HCT116 (cell line): ENCODE measurements at regions not wholly inside any gene's neighbourhood (a gene's known extent, or its start where the extent isn't known, plus 50 kb on each side); places are given as distances from the start of the nearest gene placed in this dataset.

Experiments used
- ATAC-seq: fragments of 200-7000 bp; cut with Tn5 transposase; 2 replicates; pipeline ENCODE4 v1.9.1; 2020; ENCODE audit warnings: mild to moderate bottlenecking, moderate library complexity
- BruUV-seq: library from RNA; stranded (reverse); fragments of 400-500 nt; replicated peaks from 2 replicates; lab custom pipeline; 2021; lab: Mats Ljungman, UMichigan
- CTCF ChIA-PET: fragments of 300-600 bp; sonication (Branson Sonifier 250); formaldehyde crosslinking; loops from one replicate; lab custom pipeline; 2021; ENCODE audit warnings: antibody characterized with exemption; lab: Charles Lee
- POLR2A ChIA-PET: fragments of 300-600, 350-600 bp; sonication (Branson Sonifier 250); formaldehyde crosslinking; loops from one replicate; lab custom pipeline; 2021; ENCODE audit warnings: antibody characterized with exemption; lab: Charles Lee
- RAD21 ChIA-PET, 2 experiments: fragments of 300-600 bp; sonication (Branson Sonifier 250); formaldehyde crosslinking; loops; one replicate each; lab custom pipeline; 2023; ENCODE audit warnings: low total read pairs in 2 of 2; ENCODE audit not compliant: uncharacterized antibody in 2 of 2, unreplicated experiment in 2 of 2, low non-redundant PET in 1 of 2; lab: Charles Lee
- DNase-seq: peaks from one replicate; pipeline ENCODE4 v3.0.0-alpha.2; 2010; ENCODE audit warnings: low read depth, low spot score
- H2AFZ ChIP-seq: fragments of 200-600 bp; shearing (Covaris generic), sonication (generic); 2 replicates; pipeline ENCODE4 v1.6.1; 2017; ENCODE audit warnings: low read depth, mixed run types, mixed read lengths, antibody characterized with exemption, low read length; ENCODE audit not compliant: poor library complexity, severe bottlenecking
- H3K27ac ChIP-seq: 2 replicates; pipeline ENCODE4 v1.5.1; 2012; ENCODE audit warnings: low read depth, low read length
- H3K27me3 ChIP-seq: fragments of 200-600 bp; sonication (generic); 2 replicates; pipeline ENCODE4 v1.6.1; 2016; ENCODE audit warnings: mixed run types, low read length, mixed read lengths; ENCODE audit not compliant: insufficient read depth
- H3K36me3 ChIP-seq, 2 experiments: fragments of 200-500 bp in 1 of 2; fragments of 200-600 bp in 1 of 2; sonication (Bioruptor generic) in 1 of 2; sonication (generic) in 1 of 2; 2 replicates each; pipeline versions ENCODE4 v1.5.1 to v1.6.1; 2014 to 2016; ENCODE audit warnings: low read length in 2 of 2, inconsistent platforms in 1 of 2, mixed read lengths in 1 of 2, mixed run types in 1 of 2; ENCODE audit not compliant: insufficient read depth in 2 of 2, control insufficient read depth in 1 of 2
- H3K4me1 ChIP-seq, 2 experiments: fragments of 200-600 bp in 1 of 2; sonication (generic) in 1 of 2; 2 replicates each; pipeline versions ENCODE4 v1.5.1 to v1.6.1; 2012 to 2017; ENCODE audit warnings: low read length in 2 of 2, inconsistent platforms in 1 of 2, mild to moderate bottlenecking in 1 of 2, mixed read lengths in 1 of 2, mixed run types in 1 of 2, moderate library complexity in 1 of 2; ENCODE audit not compliant: insufficient read depth in 2 of 2, control insufficient read depth in 1 of 2
- H3K4me2 ChIP-seq: fragments of 200-600 bp; sonication (generic); 2 replicates; pipeline ENCODE4 v1.6.1; 2017; ENCODE audit warnings: mixed run types, low read length, mixed read lengths
- H3K4me3 ChIP-seq, 2 experiments: fragments of 200-600 bp in 1 of 2; sonication (generic) in 1 of 2; replicated peaks in 1 of 2; 2 replicates each; pipeline ENCODE4 v1.5.1; 2011 to 2016; ENCODE audit warnings: low read length in 2 of 2, control low read depth in 1 of 2, low read depth in 1 of 2, mild to moderate bottlenecking in 1 of 2, mixed read lengths in 1 of 2, mixed run types in 1 of 2
- H3K79me2 ChIP-seq: fragments of 200-600 bp; sonication (generic); 2 replicates; pipeline ENCODE4 v1.6.1; 2017; ENCODE audit warnings: mild to moderate bottlenecking, mixed run types, low read length, moderate library complexity, mixed read lengths; ENCODE audit not compliant: insufficient read depth
- H3K9ac ChIP-seq: fragments of 200-600 bp; sonication (generic); 2 replicates; pipeline ENCODE4 v1.6.1; 2016; ENCODE audit warnings: low read length, mixed read lengths
- H3K9me2 ChIP-seq: fragments of 200-600 bp; sonication (generic), shearing (Covaris generic); 2 replicates; pipeline ENCODE4 v1.6.1; 2017; ENCODE audit warnings: mixed run types, mild to moderate bottlenecking, moderate library complexity; ENCODE audit not compliant: insufficient read depth
- H3K9me3 ChIP-seq, 2 experiments: fragments of 200-500 bp in 1 of 2; fragments of 200-600 bp in 1 of 2; sonication (Bioruptor generic) in 1 of 2; sonication (generic) in 1 of 2; 2 replicates each; pipeline ENCODE4 v1.6.1; 2014 to 2017; ENCODE audit warnings: low read length in 2 of 2, mixed read lengths in 2 of 2, inconsistent platforms in 1 of 2, low read depth in 1 of 2, mild to moderate bottlenecking in 1 of 2, mixed run types in 1 of 2, moderate library complexity in 1 of 2; ENCODE audit not compliant: control insufficient read depth in 1 of 2, insufficient read depth in 1 of 2
- H4K20me1 ChIP-seq: fragments of 200-600 bp; sonication (generic), shearing (Covaris generic); 2 replicates; pipeline ENCODE4 v1.6.1; 2017; ENCODE audit warnings: mixed run types, mild to moderate bottlenecking, moderate library complexity; ENCODE audit not compliant: insufficient read depth
- ATF3 ChIP-seq: IDR thresholded peaks from 2 replicates; pipeline ENCODE4 v1.6.1; 2012
- CBX3 ChIP-seq: IDR thresholded peaks from 2 replicates; pipeline ENCODE4 v1.6.1; 2012; ENCODE audit warnings: low read depth
- CEBPB ChIP-seq: IDR thresholded peaks from 2 replicates; pipeline ENCODE4 v1.6.1; 2012; ENCODE audit warnings: low read depth
- CTCF ChIP-seq, 3 experiments: fragments of 200-600 bp in 1 of 3; sonication (generic) in 1 of 3; IDR thresholded peaks in 2 of 3; conservative IDR thresholded peaks in 1 of 3; 2 replicates each; pipeline ENCODE4 v1.5.1; 2012 to 2017; ENCODE audit warnings: low read depth in 2 of 3, low read length in 2 of 3, antibody characterized with exemption in 1 of 3, borderline replicate concordance in 1 of 3, control low read depth in 1 of 3, mild to moderate bottlenecking in 1 of 3, mixed read lengths in 1 of 3, mixed run types in 1 of 3, moderate library complexity in 1 of 3; ENCODE audit not compliant: insufficient read depth in 1 of 3
- EGR1 ChIP-seq: IDR thresholded peaks from 2 replicates; pipeline ENCODE4 v1.6.1; 2012; ENCODE audit warnings: low read depth
- ELF1 ChIP-seq: IDR thresholded peaks from 2 replicates; pipeline ENCODE4 v1.6.1; 2012; ENCODE audit warnings: low read depth, borderline replicate concordance
- EZH2 ChIP-seq: fragments of 200-600 bp; sonication (generic); IDR thresholded peaks from 2 replicates; pipeline ENCODE4 v1.6.1; 2017; ENCODE audit warnings: antibody characterized with exemption, mixed run types
- EZH2phosphoT487 ChIP-seq: fragments of 200-600 bp; IDR thresholded peaks from 2 replicates; pipeline ENCODE4 v1.6.1; 2018; ENCODE audit warnings: antibody characterized with exemption, borderline replicate concordance
- FOSL1 ChIP-seq: IDR thresholded peaks from 2 replicates; pipeline ENCODE4 v1.6.1; 2012; ENCODE audit warnings: low read depth
- POLR2A ChIP-seq: IDR thresholded peaks from 2 replicates; pipeline ENCODE4 v1.7.0; 2011; ENCODE audit warnings: borderline replicate concordance; ENCODE audit not compliant: insufficient read depth, insufficient read length; ENCODE audit errors: extremely low read depth
- POLR2AphosphoS5 ChIP-seq: IDR thresholded peaks from 2 replicates; pipeline ENCODE4 v1.6.1; 2011; ENCODE audit warnings: mild to moderate bottlenecking, low read depth, low read length, moderate library complexity
- REST ChIP-seq: IDR thresholded peaks from 2 replicates; pipeline ENCODE4 v1.6.1; 2012; ENCODE audit warnings: low read depth
- SIN3A ChIP-seq: IDR thresholded peaks from 2 replicates; pipeline ENCODE4 v1.6.1; 2012; ENCODE audit warnings: low read depth
- SP1 ChIP-seq: IDR thresholded peaks from 2 replicates; pipeline ENCODE4 v1.6.1; 2012; ENCODE audit warnings: low read depth
- SRF ChIP-seq: IDR thresholded peaks from 2 replicates; pipeline ENCODE4 v1.6.1; 2012; ENCODE audit warnings: low read depth
- TCF7L2 ChIP-seq: IDR thresholded peaks from 2 replicates; pipeline ENCODE4 v1.7.0; 2011; ENCODE audit warnings: borderline replicate concordance, inconsistent platforms; ENCODE audit not compliant: insufficient read depth, insufficient read length; ENCODE audit errors: extremely low read depth
- ZFX ChIP-seq: fragments of 450-650 bp; IDR thresholded peaks from 2 replicates; pipeline ENCODE4 v1.6.1; 2017
- ZNF274 ChIP-seq: fragments of 200-500 bp; sonication (Bioruptor generic); IDR thresholded peaks from 2 replicates; pipeline ENCODE4 v1.6.1; 2014; ENCODE audit warnings: mild to moderate bottlenecking, low read depth, low read length, inconsistent platforms
- intact Hi-C: fragments of 100-400 bp; cut with micrococcal nuclease; formaldehyde crosslinking; loops from 2 replicates; pipeline ENCODE4 v1.10.0; 2022

GRCh38 chr18:78673516-78674321 is 305.9 kb upstream of the SALL3 start (continued):
- TF ChIP-seq REST = no peak
- TF ChIP-seq EZH2phosphoT487 = no peak
- no peak for TF ChIP-seq ZNF274
- TF ChIP-seq EGR1 = no peak
- no peak for TF ChIP-seq ZFX
- no peak for TF ChIP-seq FOSL1
- TF ChIP-seq, all 23 proteins: peak for 0

GRCh38 chr18:78675231-78675630 is 304.4 kb upstream of the SALL3 start:
- H3K9ac ChIP-seq = no peak overlapping the region
- RAD21 ChIA-PET = no interaction called here
- no peak overlapping the region for H3K4me2 ChIP-seq
- H3K36me3 ChIP-seq = no peaks in the 10 kb centered on the region
- CTCF ChIA-PET = no interaction called here
- intact Hi-C loops = no loop called here
- H3K79me2 ChIP-seq = no peaks in the 10 kb centered on the region
- no peaks in the 10 kb centered on the region for H3K4me1 ChIP-seq
- DNase-seq = no peak
- no peaks in the 10 kb centered on the region for H3K9me2 ChIP-seq
- no TSS peak for BruUV-seq
- H3K9me3 ChIP-seq = no peaks in the 10 kb centered on the region
- POLR2A ChIA-PET = no interaction called here
- H2AFZ ChIP-seq = no peak overlapping the region
- no peak overlapping the region for H3K4me3 ChIP-seq
- no peaks in the 10 kb centered on the region for H4K20me1 ChIP-seq
- no peak overlapping the region for H3K27ac ChIP-seq
- no peaks in the 10 kb centered on the region for H3K27me3 ChIP-seq
- no peak for ATAC-seq
- TF ChIP-seq CBX3 (no peak), EZH2phosphoT487 (no peak), ZFX (no peak), EZH2 (no peak), POLR2AphosphoS5 (no peak), CEBPB (no peak), POLR2A (no peak), SIN3A (no peak), TCF7L2 (no peak), SP1 (no peak), CTCF (IDR thresholded peaks at IDR 0.05 in 2 of 3, conservative IDR thresholded peaks at IDR 0.05 in 1 of 3; ENCODE audit: borderline replicate concordance in 1 of 3, insufficient read depth in 1 of 3, low read depth in 2 of 3, low read length in 2 of 3) (no peak), EGR1 (no peak), SRF (no peak), ZNF274 (no peak), ATF3 (no peak), ELF1 (no peak)
